ENCODE measurements at regions not wholly inside any gene's neighbourhood (a gene's known extent, or its start where the extent isn't known, plus 50 kb on each side); places are given as distances from the start of the nearest gene placed in this dataset.

- Histone ChIP-seq H3K4me1 (ENCODE audit: control insufficient read depth, insufficient read depth, low read length) (peaks cover 30% of the 10 kb centered on the region), H3K9me3 (replicated peaks; ENCODE audit: low read length) (no peaks in the 10 kb centered on the region), H3K36me3 (ENCODE audit: insufficient read depth, low read length) (no peaks in the 10 kb centered on the region), H3K27me3 (ENCODE audit: control insufficient read depth, insufficient read depth, low read length) (peaks cover 6% of the 10 kb centered on the region), H3K9ac (ENCODE audit: low read depth, low read length) (no peak overlapping the region), H3K4me3 (ENCODE audit: low read length) (peak overlapping the region; percentile 18), H3K4me2 (ENCODE audit: low read length) (peak overlapping the region; percentile 65)
Observed at GRCh38 chrX:109826954-109827708, 94.1 kb upstream of the ACSL4 start.

- Histone ChIP-seq H3K9ac (ENCODE audit: low read depth, low read length) (no peak overlapping the region), H3K36me3 (ENCODE audit: insufficient read depth, low read length) (no peaks in the 10 kb centered on the region), H3K4me3 (ENCODE audit: low read length) (no peak overlapping the region), H3K9me3 (replicated peaks; ENCODE audit: low read length) (no peaks in the 10 kb centered on the region), H3K4me2 (ENCODE audit: low read length) (peak overlapping the region; percentile 36), H3K4me1 (ENCODE audit: control insufficient read depth, insufficient read depth, low read length) (peaks cover 29% of the 10 kb centered on the region), H3K27me3 (ENCODE audit: control insufficient read depth, insufficient read depth, low read length) (peaks cover 6% of the 10 kb centered on the region)
Observed at GRCh38 chrX:109827772-109828171, 94.7 kb upstream of the ACSL4 start.

GRCh38 chrX:109830157-109830703, 97.2 kb upstream of the ACSL4 start:
- Histone ChIP-seq H3K4me3 (ENCODE audit: low read length) (no peak overlapping the region), H3K36me3 (ENCODE audit: insufficient read depth, low read length) (no peaks in the 10 kb centered on the region), H3K4me1 (ENCODE audit: control insufficient read depth, insufficient read depth, low read length) (peaks cover 24% of the 10 kb centered on the region), H3K4me2 (ENCODE audit: low read length) (no peak overlapping the region), H3K27me3 (ENCODE audit: control insufficient read depth, insufficient read depth, low read length) (peaks cover 4% of the 10 kb centered on the region), H3K9me3 (replicated peaks; ENCODE audit: low read length) (no peaks in the 10 kb centered on the region), H3K9ac (ENCODE audit: low read depth, low read length) (no peak overlapping the region)

GRCh38 chrX:109830704-109831206, 97.7 kb upstream of the ACSL4 start:
- Histone ChIP-seq H3K4me2 (ENCODE audit: low read length) (no peak overlapping the region), H3K9ac (ENCODE audit: low read depth, low read length) (no peak overlapping the region), H3K36me3 (ENCODE audit: insufficient read depth, low read length) (no peaks in the 10 kb centered on the region)

GRCh38 chrX:109831326-109831985, 98.4 kb upstream of the ACSL4 start:
- H3K4me2 ChIP-seq (ENCODE audit: low read length), result no peak overlapping the region
- no peaks in the 10 kb centered on the region for H3K36me3 ChIP-seq (ENCODE audit: insufficient read depth, low read length)
- no peak overlapping the region for H3K4me3 ChIP-seq (ENCODE audit: low read length)
- H3K27me3 ChIP-seq (ENCODE audit: control insufficient read depth, insufficient read depth, low read length), result peaks cover 4% of the 10 kb centered on the region
- no peak overlapping the region for H3K9ac ChIP-seq (ENCODE audit: low read depth, low read length)
- no peaks in the 10 kb centered on the region for H3K9me3 ChIP-seq (replicated peaks; ENCODE audit: low read length)
- peaks cover 23% of the 10 kb centered on the region for H3K4me1 ChIP-seq (ENCODE audit: control insufficient read depth, insufficient read depth, low read length)

More at GRCh38 chrX:109830704-109831206, 97.7 kb upstream of the ACSL4 start:
- H3K9me3 ChIP-seq (replicated peaks; ENCODE audit: low read length), result no peaks in the 10 kb centered on the region
- no peak overlapping the region for H3K4me3 ChIP-seq (ENCODE audit: low read length)
- peaks cover 24% of the 10 kb centered on the region for H3K4me1 ChIP-seq (ENCODE audit: control insufficient read depth, insufficient read depth, low read length)
- peaks cover 4% of the 10 kb centered on the region for H3K27me3 ChIP-seq (ENCODE audit: control insufficient read depth, insufficient read depth, low read length)

GRCh38 chrX:109839694-109840567, 106.9 kb upstream of the ACSL4 start:
- peaks cover 9% of the 10 kb centered on the region for H3K27me3 ChIP-seq (ENCODE audit: control insufficient read depth, insufficient read depth, low read length)
- H3K4me1 ChIP-seq (ENCODE audit: control insufficient read depth, insufficient read depth, low read length), result peaks cover 23% of the 10 kb centered on the region
- H3K4me3 ChIP-seq (ENCODE audit: low read length), result no peak overlapping the region
- H3K4me2 ChIP-seq (ENCODE audit: low read length), result peak overlapping the region; percentile 37
- H3K36me3 ChIP-seq (ENCODE audit: insufficient read depth, low read length), result no peaks in the 10 kb centered on the region
- peak overlapping the region; percentile 1 for H3K9ac ChIP-seq (ENCODE audit: low read depth, low read length)
- H3K9me3 ChIP-seq (replicated peaks; ENCODE audit: low read length), result no peaks in the 10 kb centered on the region

GRCh38 chrX:109840585-109840984, 107.5 kb upstream of the ACSL4 start:
- Histone ChIP-seq H3K4me2 (ENCODE audit: low read length) (peak overlapping the region; percentile 37), H3K9ac (ENCODE audit: low read depth, low read length) (peak overlapping the region; percentile 1), H3K4me1 (ENCODE audit: control insufficient read depth, insufficient read depth, low read length) (peaks cover 23% of the 10 kb centered on the region), H3K27me3 (ENCODE audit: control insufficient read depth, insufficient read depth, low read length) (peaks cover 9% of the 10 kb centered on the region), H3K9me3 (replicated peaks; ENCODE audit: low read length) (no peaks in the 10 kb centered on the region), H3K4me3 (ENCODE audit: low read length) (no peak overlapping the region), H3K36me3 (ENCODE audit: insufficient read depth, low read length) (no peaks in the 10 kb centered on the region)

- H3K4me3 ChIP-seq (ENCODE audit: low read length), result no peak overlapping the region
- H3K4me1 ChIP-seq (ENCODE audit: control insufficient read depth, insufficient read depth, low read length), result peaks cover 23% of the 10 kb centered on the region
- no peaks in the 10 kb centered on the region for H3K9me3 ChIP-seq (replicated peaks; ENCODE audit: low read length)
- H3K36me3 ChIP-seq (ENCODE audit: insufficient read depth, low read length), result no peaks in the 10 kb centered on the region
- peaks cover 9% of the 10 kb centered on the region for H3K27me3 ChIP-seq (ENCODE audit: control insufficient read depth, insufficient read depth, low read length)
- no peak overlapping the region for H3K9ac ChIP-seq (ENCODE audit: low read depth, low read length)
- no peak overlapping the region for H3K4me2 ChIP-seq (ENCODE audit: low read length)
Observed at GRCh38 chrX:109841257-109841656, 108.2 kb upstream of the ACSL4 start.

GRCh38 chrX:109841869-109842579, 109.0 kb upstream of the ACSL4 start:
- Histone ChIP-seq H3K4me1 (ENCODE audit: control insufficient read depth, insufficient read depth, low read length) (peaks cover 26% of the 10 kb centered on the region), H3K9ac (ENCODE audit: low read depth, low read length) (no peak overlapping the region), H3K4me2 (ENCODE audit: low read length) (no peak overlapping the region), H3K27me3 (ENCODE audit: control insufficient read depth, insufficient read depth, low read length) (peaks cover 9% of the 10 kb centered on the region), H3K36me3 (ENCODE audit: insufficient read depth, low read length) (no peaks in the 10 kb centered on the region), H3K9me3 (replicated peaks; ENCODE audit: low read length) (no peaks in the 10 kb centered on the region), H3K4me3 (ENCODE audit: low read length) (no peak overlapping the region)

GRCh38 chrX:109842611-109843010, 109.6 kb upstream of the ACSL4 start:
- Histone ChIP-seq H3K4me1 (ENCODE audit: control insufficient read depth, insufficient read depth, low read length) (peaks cover 32% of the 10 kb centered on the region), H3K27me3 (ENCODE audit: control insufficient read depth, insufficient read depth, low read length) (peaks cover 9% of the 10 kb centered on the region), H3K4me2 (ENCODE audit: low read length) (no peak overlapping the region), H3K9me3 (replicated peaks; ENCODE audit: low read length) (no peaks in the 10 kb centered on the region), H3K9ac (ENCODE audit: low read depth, low read length) (no peak overlapping the region), H3K4me3 (ENCODE audit: low read length) (no peak overlapping the region), H3K36me3 (ENCODE audit: insufficient read depth, low read length) (no peaks in the 10 kb centered on the region)

Data from skeletal muscle satellite cell (primary cell).